ENCODE measurements at regions not wholly inside any gene's neighbourhood (a gene's known extent, or its start where the extent isn't known, plus 50 kb on each side); places are given as distances from the start of the nearest gene placed in this dataset.

DNA sequence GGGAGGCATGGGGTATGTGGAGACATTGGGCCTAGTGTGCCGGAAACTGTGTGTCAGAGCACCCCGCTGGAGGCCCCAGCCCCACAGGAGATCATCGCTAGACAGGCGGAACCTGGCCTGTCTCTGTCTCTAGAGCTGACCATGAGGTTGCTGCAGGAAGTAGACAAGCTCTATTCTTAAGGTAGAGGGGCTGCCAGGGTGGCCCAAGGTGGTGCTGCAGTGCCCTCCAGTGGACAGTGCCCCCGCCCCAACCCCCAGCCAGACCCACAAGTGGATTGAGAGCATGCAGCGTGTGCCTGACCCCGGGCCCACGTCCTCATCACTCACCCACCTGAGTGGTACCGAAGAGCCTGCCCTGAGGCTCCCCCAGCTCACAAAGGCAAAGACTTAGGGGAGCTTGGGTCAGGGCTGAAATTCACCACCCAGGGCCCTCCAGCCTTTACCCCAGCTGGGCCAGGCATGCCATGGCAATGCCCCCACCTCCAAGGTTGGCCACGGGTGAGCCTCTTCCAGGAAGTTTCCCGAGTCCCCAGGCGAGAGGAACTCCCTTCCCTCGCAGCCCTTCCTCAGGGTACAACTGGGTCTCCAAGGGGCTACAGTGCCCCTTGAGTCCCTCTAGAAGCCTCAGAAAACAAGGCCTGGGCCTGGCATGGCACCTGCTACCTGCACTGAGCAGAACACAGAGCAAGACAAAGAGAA, 155.0 kb downstream of the TTC32 start:
- DNase-seq = no peak

DNA sequence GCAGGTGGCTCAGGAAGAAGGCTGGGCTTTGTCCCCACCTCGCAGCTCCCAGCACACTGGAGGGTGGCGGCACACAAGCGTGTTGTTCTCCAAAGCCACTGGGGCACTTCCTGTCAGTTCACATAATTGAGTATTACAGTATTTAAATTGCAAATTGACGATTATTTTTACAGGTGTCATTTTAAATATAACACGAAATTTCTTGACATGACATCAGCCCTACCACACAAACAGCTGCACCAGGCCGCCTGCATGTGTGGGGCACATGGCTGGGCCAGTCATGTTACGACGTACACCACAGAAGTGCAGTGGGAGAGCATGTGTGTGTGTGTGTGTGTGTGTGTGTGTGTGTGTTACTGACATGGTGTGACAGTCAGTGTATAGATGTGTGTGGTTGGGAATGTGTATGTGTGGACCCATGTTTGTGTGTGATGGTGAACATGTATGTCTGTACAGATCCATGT, 155.6 kb downstream of the TTC32 start:
- no peak for DNase-seq

DNA sequence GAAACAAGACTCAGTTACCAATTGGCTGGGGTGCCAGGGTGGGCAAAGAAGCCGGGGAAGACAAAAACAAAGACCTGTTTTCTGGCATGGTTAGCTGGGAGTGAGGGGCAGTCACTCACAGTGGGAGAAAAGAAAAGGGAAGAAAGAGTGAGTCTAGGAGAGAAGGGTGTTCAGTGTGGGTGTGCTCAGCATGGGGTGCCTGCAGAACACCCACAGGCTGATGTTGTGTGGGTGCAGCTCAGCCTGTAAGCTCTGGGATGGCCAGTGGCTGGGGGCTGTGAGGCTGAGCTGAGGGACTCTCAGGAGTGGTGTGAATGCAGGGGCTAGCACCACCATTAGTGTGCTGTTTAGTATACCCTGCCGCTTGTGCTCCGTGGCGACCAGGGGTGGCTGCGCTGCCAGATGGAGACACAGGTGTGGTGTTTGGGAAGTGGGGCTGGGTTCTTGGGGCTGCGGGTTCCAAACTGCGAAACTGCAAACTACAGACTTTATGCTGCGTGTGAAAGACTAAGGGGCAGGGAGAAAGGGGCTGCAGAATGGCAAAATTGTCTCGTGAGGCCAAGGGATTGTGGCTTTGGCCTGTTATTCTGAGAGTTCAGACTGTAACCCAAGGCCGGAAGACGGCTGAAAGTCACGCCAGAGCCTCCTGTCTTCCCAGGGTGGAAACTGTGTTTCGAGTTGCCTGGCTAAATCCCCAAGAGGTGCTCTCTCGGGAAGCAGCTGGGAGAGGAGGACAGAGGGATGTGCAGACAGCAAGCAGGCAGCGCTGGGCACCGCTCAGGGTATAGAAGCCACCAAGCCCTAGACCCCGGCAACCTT, 156.3 kb downstream of the TTC32 start:
- no peak for DNase-seq

DNA sequence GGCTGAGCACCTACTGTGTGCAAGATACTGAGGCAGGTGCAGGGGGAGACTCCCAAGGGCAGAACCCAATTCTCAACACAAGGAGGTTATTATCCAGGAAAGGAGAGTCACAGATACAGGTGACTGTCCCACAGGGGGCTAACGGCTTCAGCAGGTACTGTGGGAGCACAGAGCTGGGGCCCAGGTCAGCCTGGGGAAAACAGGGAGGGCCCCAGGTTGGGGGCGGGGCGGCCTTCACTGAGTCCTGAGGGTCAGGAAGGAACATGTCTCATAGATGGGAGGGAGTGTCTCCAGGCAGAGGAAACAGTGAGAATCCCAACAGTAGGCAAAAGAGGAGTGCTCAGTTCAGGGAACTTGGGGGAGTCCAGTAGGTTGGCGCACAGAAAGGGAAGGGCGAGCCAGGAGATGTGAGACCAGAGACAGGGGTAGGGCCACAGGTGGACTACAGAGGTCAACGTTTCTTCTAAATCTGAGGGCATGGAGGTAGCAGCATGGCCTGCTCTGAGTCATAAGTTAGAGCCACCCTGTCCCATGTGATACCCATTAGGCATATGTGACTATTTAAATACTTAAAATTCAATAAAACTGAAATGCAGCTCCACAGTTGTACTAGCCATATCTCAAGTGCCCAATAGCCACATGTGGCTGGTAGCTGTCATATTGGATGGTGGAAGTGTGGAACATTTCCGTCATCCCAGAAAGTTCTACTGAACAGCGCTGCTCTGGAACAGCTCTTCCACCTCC, 157.2 kb downstream of the TTC32 start:
- DNase-seq = no peak

DNA sequence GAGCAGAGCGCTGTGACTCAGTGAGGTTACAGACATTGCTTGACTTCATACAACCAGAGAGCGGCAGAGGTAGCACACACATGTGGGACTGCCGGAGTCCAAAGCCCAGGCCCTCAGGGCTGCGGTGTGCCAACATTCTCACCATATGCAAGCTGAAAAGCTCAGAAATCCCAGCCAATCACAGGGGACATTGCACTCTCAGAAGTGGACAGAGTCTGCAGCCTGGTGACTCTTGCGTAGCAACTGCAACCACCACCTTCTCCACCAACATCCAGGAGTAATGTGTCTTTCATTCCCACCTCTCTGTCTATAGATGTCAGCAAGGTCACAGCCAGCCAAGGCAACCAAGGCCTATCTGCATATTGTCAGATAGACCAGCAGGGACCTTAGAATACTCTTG, 158.1 kb downstream of the TTC32 start:
- DNase-seq = no peak

DNA sequence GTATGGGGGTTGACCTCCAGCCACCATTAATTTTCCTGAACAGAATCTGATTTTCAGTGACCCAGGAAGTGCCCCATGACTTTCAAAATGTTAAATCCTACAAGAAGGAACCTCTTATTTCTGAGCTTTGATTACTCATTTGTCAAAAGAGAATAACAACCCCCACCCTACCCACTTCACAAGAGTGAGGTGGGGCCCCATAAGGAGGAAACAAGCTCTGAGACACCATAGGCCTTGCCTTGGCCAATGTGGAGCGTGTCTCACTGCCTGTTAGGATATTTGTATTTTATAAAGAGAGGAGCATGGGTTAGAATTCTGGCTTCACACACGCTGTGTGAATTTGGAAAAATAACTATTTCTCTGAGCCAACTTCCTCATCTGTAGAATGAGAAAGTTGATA, 158.9 kb downstream of the TTC32 start:
- DNase-seq = no peak

DNA sequence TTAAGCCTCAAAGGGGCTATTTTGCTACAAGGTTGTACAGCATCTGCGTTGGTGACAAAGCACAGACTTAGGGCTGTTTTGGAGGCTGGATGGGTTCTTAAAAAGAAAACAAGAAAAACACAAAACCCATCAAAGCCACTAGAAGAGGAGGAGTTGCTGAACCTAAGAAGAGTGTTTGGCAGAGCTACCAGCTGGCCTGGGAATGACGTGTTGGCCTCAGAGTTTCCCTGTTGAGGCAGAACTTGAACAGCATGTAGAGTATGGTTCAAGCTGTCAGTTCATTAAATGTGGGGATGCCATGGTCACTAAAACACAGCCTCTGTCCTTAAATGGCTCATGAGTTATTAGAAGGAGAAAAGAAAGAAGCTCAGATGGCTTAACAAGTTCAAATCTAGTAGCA, 162.5 kb downstream of the TTC32 start:
- no peak for DNase-seq

DNA sequence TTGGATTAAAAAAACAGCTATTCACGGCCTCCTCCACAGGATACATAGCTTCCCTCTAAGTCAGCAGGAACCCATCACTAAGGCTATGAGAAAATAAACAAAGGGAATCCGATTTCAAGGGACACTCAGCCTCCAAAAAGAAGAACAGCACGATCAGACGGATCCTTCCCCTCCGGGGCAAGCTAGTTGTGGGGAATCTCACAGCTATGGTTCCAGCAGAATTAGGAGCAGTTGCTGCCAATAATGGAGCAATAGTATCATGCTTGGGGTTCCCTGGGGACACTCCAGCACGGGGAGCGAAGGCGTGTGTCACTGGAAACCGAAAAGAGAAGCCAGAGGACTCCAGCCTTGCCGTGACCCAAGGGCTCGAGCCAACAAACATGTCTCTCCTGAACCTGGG, 163.1 kb downstream of the TTC32 start:
- no peak for DNase-seq

DNA sequence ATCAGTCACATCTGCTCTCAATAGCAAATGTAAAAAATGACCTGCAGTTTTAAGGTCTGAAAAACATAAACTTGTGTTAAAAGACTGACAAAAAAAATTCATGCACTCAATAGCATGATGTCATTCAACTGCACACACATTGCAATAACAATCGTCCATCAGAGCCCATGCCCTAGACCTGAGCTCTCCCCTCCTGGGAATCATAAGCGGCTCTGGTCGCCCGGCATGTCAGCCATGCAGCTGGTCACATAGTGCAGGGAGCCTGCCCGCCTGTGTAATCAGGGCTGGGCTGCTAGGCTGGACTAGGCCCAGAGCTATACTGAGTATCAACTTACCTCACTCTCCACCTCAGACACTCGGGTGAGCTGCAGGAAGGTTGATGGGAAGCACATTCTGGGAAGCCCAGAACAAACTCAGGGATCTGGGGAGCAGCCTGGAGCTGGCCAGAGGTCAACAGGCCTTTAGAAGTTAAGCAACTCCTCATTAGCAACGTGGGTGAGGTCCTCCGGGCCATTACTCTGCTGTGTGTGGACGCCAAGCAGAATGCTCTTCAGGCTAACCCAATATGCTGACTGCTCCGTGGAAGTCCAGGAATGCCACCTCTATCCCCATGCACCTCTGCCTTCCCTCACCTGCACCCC, 165.5 kb downstream of the TTC32 start:
- no peak for DNase-seq

DNA sequence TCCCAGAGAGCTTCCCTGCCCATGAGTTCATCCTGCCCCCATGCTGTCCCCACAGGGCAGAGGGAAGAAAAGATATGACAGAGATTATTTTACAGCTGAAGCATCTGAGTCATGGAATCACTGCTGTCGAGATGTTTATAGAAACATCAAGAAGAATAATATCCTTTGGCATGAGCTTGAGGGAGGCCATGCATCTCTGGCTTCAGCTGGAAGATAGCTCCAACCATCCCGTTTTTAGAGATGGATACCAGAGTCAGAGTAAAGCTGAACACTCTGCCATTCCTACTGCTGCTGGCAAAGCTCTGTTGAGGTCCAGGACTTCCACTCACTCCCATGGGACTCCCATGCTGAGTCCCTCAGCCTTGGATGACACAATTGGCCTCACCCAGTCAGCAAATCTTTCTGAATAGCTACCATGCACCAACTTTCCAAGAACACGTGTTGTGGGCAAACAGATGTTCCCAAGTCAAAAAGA, 167.8 kb downstream of the TTC32 start:
- DNase-seq = no peak

DNA sequence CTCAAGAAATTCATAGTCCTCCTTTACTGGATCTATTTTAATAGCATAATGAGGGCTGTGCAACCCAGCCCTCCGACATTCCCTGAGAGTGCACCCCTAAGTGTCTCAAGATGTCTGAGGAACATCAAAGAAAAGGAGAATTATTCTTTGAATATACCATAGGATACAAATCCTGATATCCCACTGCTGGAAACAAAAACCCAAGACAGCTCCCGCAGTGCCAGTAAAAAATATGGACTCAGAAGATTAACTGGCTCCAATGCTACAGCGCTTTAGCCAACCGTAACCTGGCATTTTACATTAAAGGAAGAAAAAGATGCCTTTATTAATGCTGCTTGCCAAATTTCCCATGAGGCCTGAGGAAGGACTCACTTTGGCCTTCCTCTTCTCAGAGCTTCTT, 168.4 kb downstream of the TTC32 start:
- no peak for DNase-seq

DNA sequence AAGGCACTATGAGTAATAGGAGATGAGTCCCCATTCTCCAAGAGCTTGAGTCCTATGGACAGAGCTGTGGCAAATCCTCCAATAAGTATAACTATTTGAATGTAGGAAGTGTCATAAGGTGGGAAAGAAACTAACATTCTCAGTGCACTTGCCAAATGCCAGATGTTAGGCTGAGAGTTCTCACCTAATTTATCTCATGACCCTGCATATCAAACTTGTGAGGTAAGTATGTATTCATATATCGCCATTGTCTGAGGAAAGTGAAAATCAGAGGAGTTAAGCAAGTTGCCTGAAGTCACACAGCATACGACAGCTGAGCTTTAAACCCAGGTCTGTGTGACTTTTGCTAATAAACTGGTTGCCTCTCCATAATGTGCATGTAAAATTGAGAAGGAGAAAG, 169.5 kb downstream of the TTC32 start:
- DNase-seq = no peak

DNA sequence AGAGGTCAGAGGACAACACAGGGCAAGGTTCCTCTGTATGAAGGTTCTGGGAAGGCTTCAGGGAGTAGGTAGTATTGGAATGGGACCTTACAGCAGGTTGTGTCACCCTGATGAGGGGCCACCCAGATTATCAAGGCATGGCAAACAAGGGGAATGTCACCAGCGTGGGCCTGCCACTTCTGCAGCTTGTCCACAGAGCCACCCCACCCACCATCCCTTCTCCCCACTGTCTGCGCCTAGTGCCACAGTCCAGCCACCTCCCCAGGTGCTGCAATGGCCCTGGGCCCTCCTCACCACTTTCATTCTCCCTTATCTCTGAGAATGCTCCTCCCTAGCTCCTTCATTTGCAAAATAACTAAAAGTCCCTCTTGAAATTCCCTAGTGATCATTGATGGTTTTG, 170.3 kb downstream of the TTC32 start:
- DNase-seq = no peak

DNA sequence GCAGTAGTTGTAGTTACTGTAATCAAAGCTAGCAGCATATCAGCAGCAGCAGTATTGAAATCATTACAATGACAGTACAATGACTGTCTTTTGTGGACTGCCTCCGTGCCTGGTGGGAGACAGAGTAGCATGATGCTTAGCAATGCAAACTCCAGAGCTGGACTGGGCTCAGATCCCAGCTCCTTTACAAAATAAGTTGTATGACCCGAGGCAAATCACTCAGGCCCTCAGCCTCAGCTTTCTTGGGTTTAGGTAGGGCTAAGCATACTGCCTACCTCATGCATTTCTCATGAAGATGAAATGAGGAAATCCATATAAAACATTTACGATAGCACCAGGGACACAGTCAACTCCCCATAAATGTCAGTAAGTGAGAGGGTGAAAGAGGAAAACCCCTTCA, 170.7 kb downstream of the TTC32 start:
- no peak for DNase-seq

DNA sequence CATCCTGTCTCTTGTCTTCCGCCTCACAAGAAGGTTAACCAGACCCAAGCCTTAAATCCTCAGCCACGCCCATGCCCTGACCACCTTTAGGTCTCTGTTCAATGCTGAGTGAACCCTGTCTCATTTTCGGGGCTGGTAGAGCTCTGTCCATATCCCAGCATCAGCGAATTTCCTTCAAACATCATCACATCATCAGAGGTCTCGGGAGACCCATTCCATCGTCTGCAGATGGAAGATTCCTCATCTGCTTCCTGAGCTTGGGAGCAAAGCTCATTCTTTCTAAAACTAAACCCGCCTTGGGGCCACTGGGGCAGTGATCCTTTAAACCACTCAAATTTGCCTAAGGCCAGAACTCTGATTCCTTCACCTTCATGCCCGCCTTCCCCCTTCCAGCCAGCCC, 173.7 kb downstream of the TTC32 start:
- DNase-seq = no peak

DNA sequence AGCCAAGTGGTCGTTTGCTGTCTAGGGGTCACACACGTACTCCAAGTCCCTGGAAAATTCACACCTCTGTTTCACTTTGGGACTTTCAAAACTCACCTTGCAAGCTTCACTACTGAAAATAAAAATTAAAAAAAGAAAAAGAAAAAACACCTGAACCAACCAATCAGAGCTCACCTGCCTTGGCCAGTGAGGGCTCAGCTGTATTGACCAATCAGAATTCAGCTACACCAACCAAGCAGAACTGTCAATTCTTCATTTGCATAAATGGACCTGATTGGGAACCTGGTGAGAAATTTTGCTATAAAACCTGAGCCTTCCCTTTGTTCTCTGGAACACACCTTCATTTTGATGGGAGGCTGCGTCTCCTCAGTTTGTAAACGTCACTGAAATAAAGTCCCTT, 176.4 kb downstream of the TTC32 start:
- no peak for DNase-seq

DNA sequence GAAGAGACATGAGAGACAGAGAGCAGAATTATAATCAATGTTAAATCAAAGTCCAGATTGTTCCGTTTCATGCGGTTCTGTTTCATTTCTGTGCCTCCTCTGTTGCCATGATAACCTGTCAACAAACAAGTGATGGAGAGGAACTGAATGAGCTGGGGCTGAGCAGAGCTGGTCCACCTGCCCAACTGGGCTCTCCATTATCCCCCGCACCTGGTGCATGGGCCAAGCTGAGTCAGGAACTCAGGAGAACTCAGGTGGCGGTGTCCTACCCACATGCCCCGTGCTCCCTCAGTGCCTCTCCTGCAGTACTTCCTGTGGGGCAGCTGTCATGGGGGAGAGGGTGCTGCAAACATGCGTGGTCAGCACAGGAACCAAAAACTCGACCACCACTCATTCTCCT, 178.8 kb downstream of the TTC32 start:
- no peak for DNase-seq

DNA sequence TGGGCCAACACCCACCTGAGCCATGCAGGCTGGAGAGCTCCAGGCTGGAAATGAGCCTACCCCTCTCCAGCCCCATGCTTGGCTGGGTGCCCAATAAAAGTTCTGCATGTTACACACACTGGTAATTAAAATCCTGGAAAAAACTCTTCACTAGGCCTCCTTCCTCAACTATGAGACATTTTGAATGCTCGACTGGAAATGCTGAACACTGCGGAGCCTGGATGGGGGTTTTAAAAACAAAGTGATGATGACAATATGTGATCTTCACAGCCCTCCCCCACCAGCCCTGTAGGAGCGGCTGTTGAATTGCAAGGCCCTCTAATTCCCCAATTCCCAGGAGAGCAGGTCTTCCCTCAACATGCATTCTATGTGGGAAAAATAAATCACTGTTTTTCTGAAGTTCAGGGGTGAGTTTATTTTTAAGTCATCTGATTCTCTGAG, 179.2 kb downstream of the TTC32 start:
- no peak for DNase-seq

DNA sequence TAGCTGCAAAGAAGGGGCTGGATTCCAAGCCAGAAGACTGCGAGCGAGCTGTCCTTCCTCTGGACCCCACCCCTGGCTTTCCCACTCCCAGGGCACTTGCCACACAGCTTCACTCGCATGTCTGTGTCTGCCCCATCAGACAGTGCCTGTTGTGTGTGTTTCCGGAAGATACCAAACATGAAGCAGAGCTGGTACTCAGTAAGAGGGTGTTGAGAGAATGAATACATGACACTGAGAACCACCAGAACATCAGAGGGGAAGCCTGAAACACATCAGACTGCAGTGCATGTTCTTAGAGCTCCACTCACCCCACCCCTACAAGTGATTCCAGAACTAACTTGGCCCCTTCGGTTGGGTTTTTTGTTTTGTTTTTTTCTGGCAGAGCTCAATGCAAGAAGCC, 181.5 kb downstream of the TTC32 start:
- no peak for DNase-seq

DNA sequence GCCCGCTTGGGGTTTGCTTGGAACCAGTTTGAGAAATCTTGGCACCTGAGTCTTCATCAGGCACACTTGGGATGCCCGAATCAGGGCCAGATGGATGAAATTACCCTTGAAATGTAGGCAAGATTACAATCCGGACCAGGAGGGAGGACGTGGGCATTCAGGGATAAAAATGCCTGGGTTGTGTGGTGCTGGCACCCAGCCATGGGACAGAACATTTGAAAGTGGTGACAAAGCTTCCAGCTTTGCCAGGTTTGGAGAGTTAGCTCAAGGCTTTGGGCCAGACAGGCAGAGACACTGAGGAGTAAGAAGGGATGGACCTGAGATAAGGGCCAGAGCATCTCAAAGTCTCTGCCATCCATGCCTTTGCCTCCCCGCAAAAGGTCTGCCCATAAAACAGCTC, 182.2 kb downstream of the TTC32 start:
- no peak for DNase-seq

DNA sequence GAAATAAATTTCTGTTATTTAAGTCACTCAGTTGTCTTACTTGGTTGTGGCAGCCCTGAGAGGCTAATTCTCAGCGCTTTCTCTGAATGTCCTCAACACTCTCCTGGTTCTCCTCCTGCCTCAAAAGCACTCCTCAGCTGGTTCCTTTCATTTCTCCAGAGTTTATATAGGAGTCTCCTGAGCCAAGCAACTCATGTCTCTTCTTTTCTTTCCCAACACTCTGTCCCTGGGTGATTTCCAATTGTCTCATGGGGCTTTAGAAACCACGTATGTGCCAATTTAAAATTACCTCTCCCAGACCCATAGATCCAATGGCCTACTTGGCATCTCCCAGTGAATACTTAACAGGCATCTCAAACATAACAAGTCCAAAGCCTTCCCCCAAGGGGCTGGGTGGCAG, 184.3 kb downstream of the TTC32 start:
- DNase-seq = no peak

DNA sequence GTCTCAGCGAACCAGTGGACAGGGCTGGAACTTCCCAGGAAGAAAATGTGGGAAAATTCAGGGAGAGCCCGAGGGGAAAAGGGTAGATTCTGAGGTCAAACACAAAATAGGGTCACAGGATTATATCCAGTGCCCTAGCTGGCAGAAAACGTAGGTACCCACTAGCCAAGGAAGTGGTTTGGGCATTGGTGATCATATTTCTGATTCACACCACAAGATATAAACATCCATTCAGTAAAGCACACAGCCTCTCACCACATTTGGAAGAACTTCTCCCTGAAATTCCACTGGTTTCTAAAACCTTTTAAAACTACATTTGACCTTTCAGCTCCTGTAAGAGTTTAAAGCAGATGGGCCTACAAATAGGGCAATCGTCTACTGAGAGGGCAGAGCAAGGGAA, 186.9 kb downstream of the TTC32 start:
- no peak for DNase-seq

DNA sequence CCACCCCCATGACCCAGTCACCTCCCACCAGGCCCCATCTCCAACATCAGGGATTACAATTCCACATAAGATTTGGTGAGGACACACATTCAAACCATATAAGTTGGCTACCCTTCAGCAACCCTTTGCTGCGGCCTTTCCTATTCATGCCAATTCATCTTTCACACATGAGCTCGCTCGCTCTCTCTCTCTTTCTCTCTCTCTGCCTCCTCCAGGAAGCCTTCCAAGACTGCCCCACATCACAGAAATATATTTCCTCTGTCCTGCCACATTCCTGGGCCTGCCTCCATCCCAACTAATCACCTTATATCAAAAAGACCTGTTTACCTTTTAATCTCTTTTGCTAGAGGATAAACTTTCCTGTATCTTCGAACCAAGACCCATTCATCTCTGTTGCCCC, 188.9 kb downstream of the TTC32 start:
- no peak for DNase-seq
